ENCODE measurements at regions not wholly inside any gene's neighbourhood (a gene's known extent, or its start where the extent isn't known, plus 50 kb on each side); places are given as distances from the start of the nearest gene placed in this dataset.

DNA sequence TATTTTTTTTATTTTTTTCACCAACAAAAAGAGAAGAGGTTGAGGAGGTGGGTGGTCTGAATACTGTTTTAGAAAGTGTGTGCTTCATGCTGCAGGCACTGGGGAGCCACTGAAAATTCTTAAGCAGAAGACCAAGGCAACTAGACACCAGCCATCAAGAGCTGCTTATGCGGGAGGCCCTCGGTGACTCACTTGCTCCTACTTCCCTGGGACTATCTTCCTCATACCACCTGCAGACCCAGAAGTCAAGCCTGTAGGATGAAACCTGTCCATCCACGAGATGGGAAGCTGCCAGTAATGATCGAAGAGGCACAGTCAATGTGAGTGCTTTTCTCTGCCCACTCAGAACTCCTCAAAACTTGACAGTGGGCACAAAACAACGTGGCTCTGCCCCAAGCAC lies 125.8 kb upstream of the SLC44A1 start:
- no peak for TF ChIP-seq SUZ12 (IDR thresholded peaks at IDR 0.05; ENCODE audit: extremely low read depth, insufficient read depth, insufficient read length)
- no peak for TF ChIP-seq YY1 (IDR thresholded peaks at IDR 0.05; ENCODE audit: insufficient read depth, insufficient read length)
- TF ChIP-seq ZNF274 (IDR thresholded peaks at IDR 0.05; ENCODE audit: low read depth, low read length) = no peak

All from NT2/D1 (cell line).